ENCODE measurements at regions not wholly inside any gene's neighbourhood (a gene's known extent, or its start where the extent isn't known, plus 50 kb on each side); places are given as distances from the start of the nearest gene placed in this dataset.

DNA sequence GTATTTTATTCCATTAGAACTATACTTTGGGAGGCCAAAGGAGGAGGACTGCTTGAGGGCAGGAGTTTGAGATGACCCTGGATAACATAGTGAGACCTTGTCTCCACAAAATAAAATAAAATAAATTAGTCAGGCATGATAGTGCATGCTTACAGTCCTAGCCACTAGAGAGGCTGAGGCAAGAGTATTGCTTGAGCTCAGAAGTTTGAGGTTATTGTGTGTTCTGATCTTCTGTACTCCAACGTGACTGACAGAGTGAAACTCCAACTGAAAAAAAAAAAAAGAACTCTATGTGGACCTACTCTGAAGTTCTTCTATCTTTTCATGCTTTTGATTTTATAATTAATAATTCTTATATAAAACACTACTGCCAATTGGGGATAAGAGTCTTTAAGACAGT is 1560.0 kb upstream of the GBE1 start:
- TF ChIP-seq EZH2 (IDR thresholded peaks at IDR 0.05) (no peak), POLR2AphosphoS5 (IDR thresholded peaks at IDR 0.05; ENCODE audit: borderline replicate concordance, low read depth, low read length) (no peak)
